ENCODE measurements at regions not wholly inside any gene's neighbourhood (a gene's known extent, or its start where the extent isn't known, plus 50 kb on each side); places are given as distances from the start of the nearest gene placed in this dataset.

GRCh38 chr4:123037804-123038203 lies 115.4 kb upstream of the NUDT6 start:
- DNase-seq (ENCODE audit: low read depth, low spot score) (no peak), FAIRE-seq (peak; percentile 39)
- Histone ChIP-seq H3K36me3 (ENCODE audit: control insufficient read depth in 2 of 2, extremely low read depth in 1 of 2, insufficient read depth in 2 of 2, low read length in 2 of 2) (no peaks in the 10 kb centered on the region), H3K9me3 (ENCODE audit: control insufficient read depth, low read depth, low read length) (no peaks in the 10 kb centered on the region), H3K27ac (ENCODE audit: control insufficient read depth, insufficient read depth, low read length) (no peak overlapping the region), H4K20me1 (ENCODE audit: control insufficient read depth, extremely low read depth, insufficient read depth, low read length) (no peaks in the 10 kb centered on the region), H3K27me3 (ENCODE audit: control insufficient read depth, extremely low read depth, insufficient read depth, low read length) (no peaks in the 10 kb centered on the region), H3K9ac (ENCODE audit: control insufficient read depth, extremely low read depth, insufficient read depth, low read length) (no peak overlapping the region), H3K4me3 (ENCODE audit: control insufficient read depth in 2 of 3, extremely low read depth in 1 of 3, insufficient read depth in 2 of 3, low read depth in 1 of 3, low read length in 3 of 3) (no peak overlapping the region), H3K4me1 (ENCODE audit: control insufficient read depth, extremely low read depth, insufficient read depth, low read length) (no peaks in the 10 kb centered on the region), H3K9me1 (ENCODE audit: control insufficient read depth, extremely low read depth, insufficient read depth, low read length) (no peaks in the 10 kb centered on the region), H3K4me2 (ENCODE audit: control insufficient read depth, extremely low read depth, insufficient read depth, low read depth, low read length) (no peak overlapping the region), H2AFZ (ENCODE audit: control insufficient read depth, low read length) (no peak overlapping the region), H3K79me2 (ENCODE audit: control insufficient read depth, insufficient read depth, low read length) (no peaks in the 10 kb centered on the region)
- TF ChIP-seq EZH2 (IDR thresholded peaks at IDR 0.05; ENCODE audit: low read length), result no peak
- TF ChIP-seq, protein P1, sequence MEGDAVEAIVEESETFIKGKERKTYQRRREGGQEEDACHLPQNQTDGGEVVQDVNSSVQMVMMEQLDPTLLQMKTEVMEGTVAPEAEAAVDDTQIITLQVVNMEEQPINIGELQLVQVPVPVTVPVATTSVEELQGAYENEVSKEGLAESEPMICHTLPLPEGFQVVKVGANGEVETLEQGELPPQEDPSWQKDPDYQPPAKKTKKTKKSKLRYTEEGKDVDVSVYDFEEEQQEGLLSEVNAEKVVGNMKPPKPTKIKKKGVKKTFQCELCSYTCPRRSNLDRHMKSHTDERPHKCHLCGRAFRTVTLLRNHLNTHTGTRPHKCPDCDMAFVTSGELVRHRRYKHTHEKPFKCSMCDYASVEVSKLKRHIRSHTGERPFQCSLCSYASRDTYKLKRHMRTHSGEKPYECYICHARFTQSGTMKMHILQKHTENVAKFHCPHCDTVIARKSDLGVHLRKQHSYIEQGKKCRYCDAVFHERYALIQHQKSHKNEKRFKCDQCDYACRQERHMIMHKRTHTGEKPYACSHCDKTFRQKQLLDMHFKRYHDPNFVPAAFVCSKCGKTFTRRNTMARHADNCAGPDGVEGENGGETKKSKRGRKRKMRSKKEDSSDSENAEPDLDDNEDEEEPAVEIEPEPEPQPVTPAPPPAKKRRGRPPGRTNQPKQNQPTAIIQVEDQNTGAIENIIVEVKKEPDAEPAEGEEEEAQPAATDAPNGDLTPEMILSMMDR (optimal IDR thresholded peaks at IDR 0.05 in 1 of 3, IDR thresholded peaks at IDR 0.05 in 1 of 3, conservative IDR thresholded peaks at IDR 0.05 in 1 of 3; ENCODE audit: extremely low read depth in 1 of 3, insufficient read depth in 2 of 3, low read length in 3 of 3), result no peak
- dilution Hi-C loops (cut with MboI; ENCODE audit: extremely low pct_ligation_motif_present, low sequenced_read_pairs), result no loop called here

DNA sequence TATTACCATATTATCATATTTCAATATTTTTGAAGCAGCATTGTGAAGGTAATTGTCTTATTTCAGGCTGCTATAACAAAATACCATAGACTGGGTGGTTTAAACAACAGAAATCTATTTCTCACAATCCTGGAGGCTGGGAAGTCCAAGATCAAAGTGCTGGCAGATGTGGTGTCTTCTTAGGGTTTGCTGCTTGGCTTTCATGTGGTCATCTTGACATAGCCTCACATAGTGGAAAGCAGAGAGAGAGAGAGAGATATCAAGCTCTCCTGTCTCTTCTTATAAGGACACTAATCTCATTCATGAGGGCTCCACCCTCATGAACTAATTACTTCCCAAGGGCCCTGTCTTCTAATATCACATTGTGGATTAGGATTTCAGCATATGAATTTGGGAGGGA lies 119.7 kb upstream of the NUDT6 start:
- H3K9ac ChIP-seq (ENCODE audit: control insufficient read depth, extremely low read depth, insufficient read depth, low read length), result no peak overlapping the region
- dilution Hi-C loops (cut with MboI; ENCODE audit: extremely low pct_ligation_motif_present, low sequenced_read_pairs), result no loop called here
- no peak for DNase-seq (ENCODE audit: low read depth, low spot score)
- no peaks in the 10 kb centered on the region for H4K20me1 ChIP-seq (ENCODE audit: control insufficient read depth, extremely low read depth, insufficient read depth, low read length)
- no peak overlapping the region for H3K4me3 ChIP-seq (ENCODE audit: control insufficient read depth in 2 of 3, extremely low read depth in 1 of 3, insufficient read depth in 2 of 3, low read depth in 1 of 3, low read length in 3 of 3)
- no peaks in the 10 kb centered on the region for H3K36me3 ChIP-seq (ENCODE audit: control insufficient read depth in 2 of 2, extremely low read depth in 1 of 2, insufficient read depth in 2 of 2, low read length in 2 of 2)
- peaks cover 3% of the 10 kb centered on the region for H3K4me1 ChIP-seq (ENCODE audit: control insufficient read depth, extremely low read depth, insufficient read depth, low read length)
- no peaks in the 10 kb centered on the region for H3K9me1 ChIP-seq (ENCODE audit: control insufficient read depth, extremely low read depth, insufficient read depth, low read length)
- H3K4me2 ChIP-seq (ENCODE audit: control insufficient read depth, extremely low read depth, insufficient read depth, low read depth, low read length), result no peak overlapping the region
- TF ChIP-seq, protein P1 (optimal IDR thresholded peaks at IDR 0.05 in 1 of 3, IDR thresholded peaks at IDR 0.05 in 1 of 3, conservative IDR thresholded peaks at IDR 0.05 in 1 of 3; ENCODE audit: extremely low read depth in 1 of 3, insufficient read depth in 2 of 3, low read length in 3 of 3), result no peak
- TF ChIP-seq EZH2 (IDR thresholded peaks at IDR 0.05; ENCODE audit: low read length), result no peak
- H3K27ac ChIP-seq (ENCODE audit: control insufficient read depth, insufficient read depth, low read length), result no peak overlapping the region
- no peak for FAIRE-seq
- no peaks in the 10 kb centered on the region for H3K27me3 ChIP-seq (ENCODE audit: control insufficient read depth, extremely low read depth, insufficient read depth, low read length)
- H2AFZ ChIP-seq (ENCODE audit: control insufficient read depth, low read length), result no peak overlapping the region
- no peaks in the 10 kb centered on the region for H3K79me2 ChIP-seq (ENCODE audit: control insufficient read depth, insufficient read depth, low read length)
- H3K9me3 ChIP-seq (ENCODE audit: control insufficient read depth, low read depth, low read length), result peaks cover 1% of the 10 kb centered on the region

Measured in keratinocyte (primary cell).